Endothelial cell (in vitro differentiated cells): ENCODE measurements at regions not wholly inside any gene's neighbourhood (a gene's known extent, or its start where the extent isn't known, plus 50 kb on each side); places are given as distances from the start of the nearest gene placed in this dataset.

Experiments
- DNase-seq: peaks from one replicate; pipeline ENCODE4 v3.0.0; 2021; ENCODE audit warnings: low spot score
- H3K27ac Mint-ChIP-seq: one replicate; pipeline ENCODE4 v1.8.0; 2021; ENCODE audit warnings: mixed read lengths, inconsistent platforms; ENCODE audit not compliant: unreplicated experiment
- H3K27me3 Mint-ChIP-seq: one replicate; pipeline ENCODE4 v1.8.0; 2021; ENCODE audit warnings: mild to moderate bottlenecking, moderate library complexity, mixed read lengths, inconsistent platforms; ENCODE audit not compliant: unreplicated experiment
- H3K36me3 Mint-ChIP-seq: one replicate; pipeline ENCODE4 v1.8.0; 2021; ENCODE audit warnings: mild to moderate bottlenecking, low read depth, mixed read lengths, inconsistent platforms; ENCODE audit not compliant: unreplicated experiment
- H3K4me1 Mint-ChIP-seq: one replicate; pipeline ENCODE4 v1.8.0; 2021; ENCODE audit warnings: mild to moderate bottlenecking, mixed read lengths, inconsistent platforms; ENCODE audit not compliant: unreplicated experiment
- H3K4me3 Mint-ChIP-seq: one replicate; pipeline ENCODE4 v1.8.0; 2021; ENCODE audit warnings: mild to moderate bottlenecking, mixed read lengths, inconsistent platforms; ENCODE audit not compliant: unreplicated experiment
- H3K9me3 Mint-ChIP-seq: one replicate; pipeline ENCODE4 v1.8.0; 2021; ENCODE audit warnings: mixed read lengths, inconsistent platforms; ENCODE audit not compliant: unreplicated experiment
- TF ChIP-seq, protein P1 (sequence below): fragments of 200-600 bp; sonication (generic); IDR thresholded peaks from one replicate; pipeline ENCODE4 v1.5.0; 2021; ENCODE audit warnings: antibody characterized with exemption; ENCODE audit not compliant: unreplicated experiment

GRCh38 chr12:29902043-29902442 lies 118.3 kb upstream of the TMTC1 start:
- no peaks in the 10 kb centered on the region for H3K4me1 Mint-ChIP-seq
- H3K27me3 Mint-ChIP-seq: no peaks in the 10 kb centered on the region
- no peak for DNase-seq
- TF ChIP-seq, protein P1, sequence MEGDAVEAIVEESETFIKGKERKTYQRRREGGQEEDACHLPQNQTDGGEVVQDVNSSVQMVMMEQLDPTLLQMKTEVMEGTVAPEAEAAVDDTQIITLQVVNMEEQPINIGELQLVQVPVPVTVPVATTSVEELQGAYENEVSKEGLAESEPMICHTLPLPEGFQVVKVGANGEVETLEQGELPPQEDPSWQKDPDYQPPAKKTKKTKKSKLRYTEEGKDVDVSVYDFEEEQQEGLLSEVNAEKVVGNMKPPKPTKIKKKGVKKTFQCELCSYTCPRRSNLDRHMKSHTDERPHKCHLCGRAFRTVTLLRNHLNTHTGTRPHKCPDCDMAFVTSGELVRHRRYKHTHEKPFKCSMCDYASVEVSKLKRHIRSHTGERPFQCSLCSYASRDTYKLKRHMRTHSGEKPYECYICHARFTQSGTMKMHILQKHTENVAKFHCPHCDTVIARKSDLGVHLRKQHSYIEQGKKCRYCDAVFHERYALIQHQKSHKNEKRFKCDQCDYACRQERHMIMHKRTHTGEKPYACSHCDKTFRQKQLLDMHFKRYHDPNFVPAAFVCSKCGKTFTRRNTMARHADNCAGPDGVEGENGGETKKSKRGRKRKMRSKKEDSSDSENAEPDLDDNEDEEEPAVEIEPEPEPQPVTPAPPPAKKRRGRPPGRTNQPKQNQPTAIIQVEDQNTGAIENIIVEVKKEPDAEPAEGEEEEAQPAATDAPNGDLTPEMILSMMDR: no peak
- no peak overlapping the region for H3K4me3 Mint-ChIP-seq
- no peaks in the 10 kb centered on the region for H3K9me3 Mint-ChIP-seq
- no peaks in the 10 kb centered on the region for H3K36me3 Mint-ChIP-seq
- H3K27ac Mint-ChIP-seq: no peak overlapping the region

DNA sequence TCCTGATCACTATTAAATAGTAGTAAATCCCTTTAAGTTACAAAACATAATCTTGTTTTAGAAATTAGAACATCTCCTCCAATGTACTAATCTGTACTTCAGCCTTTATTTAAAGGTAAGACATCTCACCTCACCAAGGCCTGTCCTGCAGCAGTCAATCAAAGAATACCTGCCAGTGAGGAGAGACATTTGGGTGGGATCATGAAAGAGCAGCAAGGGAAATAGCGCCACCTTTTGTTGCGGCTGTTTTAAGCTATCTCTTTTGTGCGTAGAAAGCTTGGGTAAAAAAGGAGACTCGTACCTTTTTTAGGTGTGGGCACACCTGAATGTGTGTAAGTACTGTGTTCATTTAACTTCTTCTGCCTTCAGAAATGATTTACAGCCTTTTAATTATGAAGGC lies 117.8 kb upstream of the TMTC1 start:
- H3K4me1 Mint-ChIP-seq: no peaks in the 10 kb centered on the region
- no peaks in the 10 kb centered on the region for H3K27me3 Mint-ChIP-seq
- H3K4me3 Mint-ChIP-seq: no peak overlapping the region
- TF ChIP-seq, protein P1: no peak
- no peaks in the 10 kb centered on the region for H3K36me3 Mint-ChIP-seq
- no peaks in the 10 kb centered on the region for H3K9me3 Mint-ChIP-seq
- DNase-seq: no peak
- no peak overlapping the region for H3K27ac Mint-ChIP-seq

DNA sequence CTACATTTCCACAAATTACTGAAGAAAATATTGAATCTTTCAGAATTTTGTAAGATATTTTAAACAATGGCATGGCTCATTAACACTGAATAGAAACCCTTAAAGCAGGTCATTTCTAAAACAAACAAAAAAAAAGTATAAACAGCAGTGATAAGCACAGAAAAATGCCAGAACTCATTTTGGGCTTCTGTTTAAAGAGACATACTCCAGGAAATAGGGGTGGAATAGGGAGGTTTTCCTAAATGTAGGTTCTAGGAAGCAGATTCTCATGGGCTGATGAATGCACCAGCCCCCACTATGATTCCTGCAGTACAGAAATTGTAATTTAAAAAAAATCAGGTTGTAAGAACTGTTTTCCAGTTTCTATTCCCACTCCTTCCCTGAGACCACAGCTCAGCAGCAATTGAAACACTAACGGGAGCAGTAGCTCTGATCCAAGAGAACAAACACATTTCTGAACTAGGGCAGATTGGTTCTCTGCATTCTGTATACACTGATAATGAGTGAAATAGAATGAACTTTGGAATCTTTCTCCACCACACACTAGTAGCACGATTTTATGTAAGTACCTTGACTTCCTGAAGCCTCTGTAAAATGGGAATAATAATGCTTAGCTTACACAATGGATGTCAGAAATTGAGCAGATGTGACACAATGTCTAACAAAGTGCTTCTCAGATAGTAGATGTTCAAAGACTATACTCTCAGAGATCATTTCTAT lies 115.6 kb upstream of the TMTC1 start:
- DNase-seq: no peak
- Mint-ChIP-seq H3K36me3 (no peaks in the 10 kb centered on the region), H3K4me3 (no peak overlapping the region), H3K9me3 (no peaks in the 10 kb centered on the region), H3K4me1 (no peaks in the 10 kb centered on the region), H3K27ac (no peak overlapping the region), H3K27me3 (peaks cover 2% of the 10 kb centered on the region)
- TF ChIP-seq, protein P1: no peak

DNA sequence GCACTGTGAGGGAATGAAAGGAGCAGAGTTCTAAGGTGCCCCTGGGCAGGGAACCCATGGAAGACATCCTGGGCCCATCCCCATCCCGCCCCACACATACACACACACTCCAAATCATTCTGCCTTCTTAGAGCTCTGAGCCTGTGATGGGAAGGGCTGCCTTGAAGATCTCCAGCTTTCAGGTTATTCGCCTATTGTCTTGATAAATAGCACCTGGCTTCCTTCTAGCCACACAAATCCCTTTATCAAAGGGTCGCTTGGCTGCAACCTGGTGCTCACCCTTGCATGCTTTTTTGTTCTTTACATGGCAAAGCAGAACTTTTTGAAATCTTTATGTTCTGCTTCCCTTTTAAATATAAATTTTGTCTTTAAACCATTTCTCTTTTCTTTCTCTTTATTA lies 112.2 kb upstream of the TMTC1 start:
- H3K36me3 Mint-ChIP-seq: no peaks in the 10 kb centered on the region
- no peak overlapping the region for H3K27ac Mint-ChIP-seq
- TF ChIP-seq, protein P1: no peak
- DNase-seq: no peak
- no peaks in the 10 kb centered on the region for H3K9me3 Mint-ChIP-seq
- no peak overlapping the region for H3K4me3 Mint-ChIP-seq
- peaks cover 2% of the 10 kb centered on the region for H3K27me3 Mint-ChIP-seq
- H3K4me1 Mint-ChIP-seq: no peaks in the 10 kb centered on the region

GRCh38 chr12:29893002-29893401 lies 109.3 kb upstream of the TMTC1 start:
- no peaks in the 10 kb centered on the region for H3K4me1 Mint-ChIP-seq
- no peaks in the 10 kb centered on the region for H3K9me3 Mint-ChIP-seq
- peaks cover 2% of the 10 kb centered on the region for H3K27me3 Mint-ChIP-seq
- TF ChIP-seq, protein P1: no peak
- DNase-seq: no peak
- H3K36me3 Mint-ChIP-seq: no peaks in the 10 kb centered on the region
- H3K27ac Mint-ChIP-seq: no peak overlapping the region
- H3K4me3 Mint-ChIP-seq: no peak overlapping the region
